ENCODE measurements at regions not wholly inside any gene's neighbourhood (a gene's known extent, or its start where the extent isn't known, plus 50 kb on each side); places are given as distances from the start of the nearest gene placed in this dataset.

- Histone ChIP-seq H3K4me3 (IDR thresholded peaks at IDR 0.05; ENCODE audit: insufficient read depth, low read depth, low read length) (no peak overlapping the region), H3K36me3 (ENCODE audit: insufficient read depth) (no peaks in the 10 kb centered on the region), H3K27ac (no peak overlapping the region), H3K4me2 (no peak overlapping the region), H3K79me2 (ENCODE audit: insufficient read depth, low read depth) (no peaks in the 10 kb centered on the region), H3K27me3 (ENCODE audit: insufficient read depth, low read depth) (no peaks in the 10 kb centered on the region), H2AFZ (ENCODE audit: low read depth) (no peak overlapping the region), H4K20me1 (ENCODE audit: insufficient read depth) (no peaks in the 10 kb centered on the region), H3K9ac (no peak overlapping the region), H3K4me1 (ENCODE audit: low read depth, poor library complexity, severe bottlenecking) (no peaks in the 10 kb centered on the region)
- no peak for TF ChIP-seq CTCF (conservative IDR thresholded peaks at IDR 0.05; ENCODE audit: low read depth, low read length)
These were observed 229.4 kb upstream of the RGS6 start for GRCh38 chr14:71702786-71703185.

- no peaks in the 10 kb centered on the region for H3K27me3 ChIP-seq (ENCODE audit: insufficient read depth, low read depth)
- no peaks in the 10 kb centered on the region for H4K20me1 ChIP-seq (ENCODE audit: insufficient read depth)
- H2AFZ ChIP-seq (ENCODE audit: low read depth): no peak overlapping the region
- no peak overlapping the region for H3K4me3 ChIP-seq (IDR thresholded peaks at IDR 0.05; ENCODE audit: insufficient read depth, low read depth, low read length)
- TF ChIP-seq CTCF (conservative IDR thresholded peaks at IDR 0.05; ENCODE audit: low read depth, low read length): no peak
- no peak overlapping the region for H3K27ac ChIP-seq
- H3K4me2 ChIP-seq: no peak overlapping the region
- H3K9ac ChIP-seq: no peak overlapping the region
- no peaks in the 10 kb centered on the region for H3K36me3 ChIP-seq (ENCODE audit: insufficient read depth)
- no peaks in the 10 kb centered on the region for H3K79me2 ChIP-seq (ENCODE audit: insufficient read depth, low read depth)
- no peaks in the 10 kb centered on the region for H3K4me1 ChIP-seq (ENCODE audit: low read depth, poor library complexity, severe bottlenecking)
These were observed 228.8 kb upstream of the RGS6 start for GRCh38 chr14:71703477-71703876.

- Histone ChIP-seq H2AFZ (ENCODE audit: low read depth) (no peak overlapping the region), H3K27me3 (ENCODE audit: insufficient read depth, low read depth) (no peaks in the 10 kb centered on the region), H3K4me2 (no peak overlapping the region), H3K27ac (no peak overlapping the region), H3K4me3 (IDR thresholded peaks at IDR 0.05; ENCODE audit: insufficient read depth, low read depth, low read length) (no peak overlapping the region), H3K79me2 (ENCODE audit: insufficient read depth, low read depth) (no peaks in the 10 kb centered on the region), H4K20me1 (ENCODE audit: insufficient read depth) (no peaks in the 10 kb centered on the region), H3K36me3 (ENCODE audit: insufficient read depth) (no peaks in the 10 kb centered on the region), H3K4me1 (ENCODE audit: low read depth, poor library complexity, severe bottlenecking) (no peaks in the 10 kb centered on the region), H3K9ac (no peak overlapping the region)
- TF ChIP-seq CTCF (conservative IDR thresholded peaks at IDR 0.05; ENCODE audit: low read depth, low read length): no peak
These were observed 228.0 kb upstream of the RGS6 start for GRCh38 chr14:71704210-71704609.

- Histone ChIP-seq H3K4me1 (ENCODE audit: low read depth, poor library complexity, severe bottlenecking) (no peaks in the 10 kb centered on the region), H3K4me2 (no peak overlapping the region), H3K36me3 (ENCODE audit: insufficient read depth) (no peaks in the 10 kb centered on the region), H3K4me3 (IDR thresholded peaks at IDR 0.05; ENCODE audit: insufficient read depth, low read depth, low read length) (no peak overlapping the region), H3K27me3 (ENCODE audit: insufficient read depth, low read depth) (no peaks in the 10 kb centered on the region), H2AFZ (ENCODE audit: low read depth) (no peak overlapping the region), H3K27ac (no peak overlapping the region), H3K9ac (no peak overlapping the region), H4K20me1 (ENCODE audit: insufficient read depth) (no peaks in the 10 kb centered on the region), H3K79me2 (ENCODE audit: insufficient read depth, low read depth) (no peaks in the 10 kb centered on the region)
- TF ChIP-seq CTCF (conservative IDR thresholded peaks at IDR 0.05; ENCODE audit: low read depth, low read length): no peak
These were observed 226.8 kb upstream of the RGS6 start for GRCh38 chr14:71705460-71705859.

- Histone ChIP-seq H3K4me2 (no peak overlapping the region), H3K27me3 (ENCODE audit: insufficient read depth, low read depth) (no peaks in the 10 kb centered on the region), H3K9ac (no peak overlapping the region), H3K36me3 (ENCODE audit: insufficient read depth) (no peaks in the 10 kb centered on the region), H3K4me3 (IDR thresholded peaks at IDR 0.05; ENCODE audit: insufficient read depth, low read depth, low read length) (no peak overlapping the region), H3K4me1 (ENCODE audit: low read depth, poor library complexity, severe bottlenecking) (no peaks in the 10 kb centered on the region), H2AFZ (ENCODE audit: low read depth) (no peak overlapping the region), H3K79me2 (ENCODE audit: insufficient read depth, low read depth) (no peaks in the 10 kb centered on the region), H4K20me1 (ENCODE audit: insufficient read depth) (no peaks in the 10 kb centered on the region), H3K27ac (no peak overlapping the region)
- TF ChIP-seq CTCF (conservative IDR thresholded peaks at IDR 0.05; ENCODE audit: low read depth, low read length): no peak
These were observed 223.2 kb upstream of the RGS6 start for GRCh38 chr14:71709076-71709475.
